GM21576 (cell line): ENCODE measurements at regions not wholly inside any gene's neighbourhood (a gene's known extent, or its start where the extent isn't known, plus 50 kb on each side); places are given as distances from the start of the nearest gene placed in this dataset.

ENCODE experiments used
- ATAC-seq: cut with Tn5 transposase; IDR thresholded peaks from one replicate; pipeline ENCODE4 v1.9.1; 2021; ENCODE audit warnings: mild to moderate bottlenecking, moderate library complexity; ENCODE audit not compliant: unreplicated experiment

DNA sequence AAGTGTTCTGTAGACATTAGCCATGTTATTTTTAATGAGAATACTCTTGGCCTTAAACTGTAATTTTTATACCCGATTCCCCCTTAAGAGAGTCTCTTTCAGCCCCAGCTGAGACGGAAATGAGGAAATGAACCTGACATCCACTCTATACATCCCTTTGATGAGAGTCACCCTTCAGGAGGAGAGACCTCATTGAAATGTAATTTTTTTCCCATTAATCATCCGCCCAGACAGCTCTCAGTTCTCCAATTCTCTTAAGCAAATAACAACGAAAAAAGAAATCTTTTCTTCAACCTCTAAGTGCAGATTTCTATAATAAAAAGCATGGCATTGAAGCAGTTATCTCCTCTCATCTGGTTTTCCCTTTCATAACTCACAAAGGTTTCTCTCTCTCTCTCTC lies 243.8 kb upstream of the PMEPA1 start:
- no peak for ATAC-seq

DNA sequence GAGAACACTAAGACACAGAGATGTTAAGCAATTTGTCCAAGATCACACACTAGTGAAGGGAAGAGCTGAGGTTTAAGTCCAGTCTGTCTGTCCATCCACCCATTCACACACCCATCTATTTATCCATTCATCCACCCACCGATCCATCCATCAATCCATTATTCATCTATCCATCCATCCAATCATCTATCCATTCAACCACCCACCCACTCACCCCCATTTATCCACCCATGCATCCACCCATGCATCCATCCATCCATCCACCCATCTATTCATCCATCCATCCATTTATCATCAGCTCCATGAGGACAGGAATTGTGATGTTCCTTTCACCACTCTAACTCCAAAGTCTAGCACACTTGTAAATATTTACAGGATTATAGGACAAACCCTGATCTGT lies 242.3 kb upstream of the PMEPA1 start:
- ATAC-seq, result no peak

DNA sequence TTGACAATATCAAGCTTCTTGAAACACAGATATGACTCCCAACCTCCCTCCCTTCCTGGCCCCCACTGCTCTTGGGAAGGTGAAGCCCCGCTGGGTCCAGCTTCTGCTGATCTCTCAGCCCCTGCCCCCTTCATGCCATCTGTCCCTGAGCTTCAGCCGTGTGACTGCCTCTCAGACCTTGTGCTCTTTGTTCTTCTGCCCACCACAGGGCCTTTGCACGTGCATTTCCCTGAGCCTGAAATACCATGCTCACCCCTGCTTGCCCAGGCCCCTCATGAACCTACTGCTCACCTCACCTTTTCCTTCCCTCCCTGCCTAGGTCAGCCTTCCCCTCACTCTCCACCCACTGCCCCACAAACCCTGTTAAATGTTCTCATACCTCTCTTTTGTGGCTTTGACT lies 241.7 kb upstream of the PMEPA1 start:
- ATAC-seq, result no peak

DNA sequence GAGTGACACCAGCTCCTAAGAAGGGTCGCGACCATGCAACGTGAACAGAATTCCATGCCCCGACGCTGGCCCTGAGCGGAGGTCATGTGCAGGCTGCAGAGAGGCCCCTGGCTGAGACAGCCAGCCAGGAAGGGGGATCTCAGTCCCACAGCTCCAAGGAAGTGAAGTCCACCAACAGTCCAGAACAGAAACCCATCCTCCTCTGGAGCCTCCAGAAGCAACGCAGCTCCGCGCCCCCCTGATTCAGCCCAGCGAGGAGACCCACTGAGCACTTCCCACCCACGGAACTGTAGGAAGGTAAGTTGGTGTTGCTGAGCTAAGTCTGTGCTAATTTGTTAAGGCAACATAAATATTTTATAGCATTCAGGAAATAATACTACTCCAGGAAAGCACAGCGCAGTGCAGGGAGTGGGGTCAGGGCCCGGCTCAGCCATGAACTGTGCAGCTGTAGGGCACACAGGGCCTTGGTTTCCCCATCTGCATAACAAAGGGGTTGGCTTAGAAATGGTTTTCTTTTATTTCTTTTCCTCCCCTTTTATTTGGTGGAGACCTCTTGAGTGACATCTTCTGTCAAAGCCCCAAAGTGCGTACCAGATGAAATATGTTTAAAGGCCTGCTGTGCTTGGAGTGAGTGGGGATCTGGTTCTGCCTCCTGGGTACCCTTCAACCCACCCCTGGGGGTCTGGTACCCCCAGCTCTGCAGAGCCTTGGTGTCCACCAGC lies 241.1 kb upstream of the PMEPA1 start:
- ATAC-seq, result no peak

DNA sequence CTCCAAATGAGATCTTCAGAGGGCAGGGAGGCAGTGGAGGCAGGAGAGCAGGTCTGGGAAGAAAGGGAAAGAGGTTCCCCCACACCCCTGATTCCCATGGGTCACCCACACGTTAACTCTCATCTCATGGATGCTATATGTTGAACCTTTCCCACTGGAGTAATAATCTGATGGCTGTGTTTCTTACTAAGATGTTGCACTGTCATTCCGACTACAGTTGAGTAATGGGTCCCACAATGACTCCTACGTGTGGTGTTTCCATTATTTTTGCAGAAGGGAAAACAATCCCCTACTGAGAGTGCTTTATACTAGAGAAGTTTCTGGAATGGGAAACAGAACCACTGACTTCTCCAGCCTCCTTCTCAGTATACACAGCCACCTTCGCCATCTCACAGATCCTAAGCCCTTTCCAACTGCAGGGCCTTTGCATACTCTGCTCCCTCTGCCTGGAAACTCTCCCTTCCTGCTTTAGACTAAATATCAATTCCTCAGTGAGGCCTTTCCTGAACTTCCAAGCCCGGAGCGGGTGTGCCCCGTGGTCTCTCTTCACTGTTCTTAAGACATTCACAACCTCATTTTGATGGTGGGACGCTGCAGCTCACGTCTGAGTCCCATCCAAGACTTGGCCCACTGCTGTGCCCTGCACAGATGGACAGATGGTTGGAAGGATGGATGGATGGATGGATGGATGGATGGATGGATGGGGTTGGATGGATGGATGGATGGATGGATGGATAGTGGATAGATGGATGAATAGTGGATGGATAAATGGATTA lies 238.6 kb upstream of the PMEPA1 start:
- ATAC-seq, result no peak

DNA sequence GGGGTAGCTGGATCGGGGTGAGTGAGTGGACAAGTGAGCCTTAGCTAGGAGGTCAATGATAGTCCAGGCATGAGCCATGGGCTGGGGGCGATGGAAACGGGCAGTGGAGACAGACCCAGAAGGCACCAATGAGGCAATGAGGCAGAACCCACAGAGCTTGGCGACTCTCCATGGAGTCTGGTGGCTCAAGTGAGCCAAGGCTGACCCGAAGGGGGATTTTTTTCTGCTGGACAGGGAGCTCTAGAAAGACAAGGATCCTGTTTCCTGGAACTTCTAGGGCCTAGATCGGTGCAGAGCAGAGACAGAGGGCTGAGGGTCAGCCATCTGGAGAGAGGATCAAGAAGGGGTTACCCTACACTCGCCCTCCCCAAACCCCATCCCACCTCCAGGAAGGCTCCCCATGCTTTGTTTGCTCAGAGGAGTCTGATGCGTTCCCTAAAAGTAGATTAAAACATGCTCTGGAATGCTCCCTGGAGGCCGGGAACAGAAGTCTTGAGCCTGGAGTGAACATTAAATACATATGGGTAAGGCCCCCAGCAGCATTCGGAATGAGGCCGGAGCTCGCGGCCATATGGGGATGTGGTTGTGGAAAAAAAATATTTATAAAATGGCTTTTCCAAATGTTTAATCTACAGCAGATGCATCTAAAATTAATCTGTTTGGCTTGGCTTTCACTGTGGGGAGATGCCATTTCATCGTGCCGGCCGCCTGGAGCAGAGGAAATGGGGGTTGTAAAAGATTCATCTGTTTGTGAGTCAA lies 237.8 kb upstream of the PMEPA1 start:
- no peak for ATAC-seq

DNA sequence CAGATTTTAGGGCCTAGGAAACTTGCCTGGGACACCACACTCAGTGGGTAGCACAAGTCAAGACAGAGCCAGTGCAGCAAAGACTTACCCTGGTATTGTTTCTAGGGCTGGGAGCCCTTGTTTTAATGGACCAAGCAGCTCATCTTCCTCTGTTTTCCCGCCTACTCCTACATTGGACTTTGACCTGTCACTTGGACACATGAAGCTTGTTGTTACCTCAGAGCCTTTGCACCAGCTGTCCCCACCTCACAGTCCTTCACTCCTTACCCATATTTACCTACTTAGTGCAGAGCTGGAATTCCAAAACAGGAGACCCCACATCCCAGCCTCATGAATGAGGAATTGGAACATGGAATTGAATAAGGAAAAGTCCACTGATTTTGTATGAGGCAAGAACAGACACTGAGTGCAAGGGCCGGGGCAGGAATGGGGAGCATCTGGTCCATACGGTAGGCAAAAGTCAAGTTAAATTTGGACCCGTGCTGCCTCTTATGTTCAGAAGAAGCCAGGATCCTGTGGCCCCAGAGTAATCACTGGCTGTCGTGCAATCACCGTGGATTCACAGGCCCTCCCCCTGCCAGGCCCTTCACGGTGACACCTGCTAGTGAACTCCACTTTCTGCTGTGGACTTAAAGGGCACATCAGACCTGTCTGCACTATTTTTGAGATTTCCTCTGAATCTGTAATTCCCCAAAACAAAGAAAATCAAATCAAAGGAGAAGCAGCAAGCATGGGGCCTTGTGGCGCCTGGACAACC lies 236.9 kb upstream of the PMEPA1 start:
- no peak for ATAC-seq

DNA sequence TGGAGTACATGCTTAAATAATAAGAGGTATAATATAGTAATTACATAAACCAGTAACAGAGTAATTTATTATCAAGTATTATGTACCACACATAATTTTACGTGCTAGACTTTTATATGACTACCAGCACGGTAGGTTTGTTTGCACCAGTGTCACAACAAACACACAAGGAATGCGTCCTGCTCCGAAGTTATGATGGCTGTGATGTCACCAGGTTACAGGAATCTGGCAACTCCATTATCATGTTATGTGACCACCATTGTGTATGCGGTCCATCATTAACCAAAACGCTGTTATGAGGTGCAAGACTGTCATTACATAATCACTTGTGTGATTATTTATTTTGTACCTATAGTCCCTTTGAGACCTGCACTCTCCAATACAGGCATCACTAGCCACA lies 235.2 kb upstream of the PMEPA1 start:
- ATAC-seq, result no peak

DNA sequence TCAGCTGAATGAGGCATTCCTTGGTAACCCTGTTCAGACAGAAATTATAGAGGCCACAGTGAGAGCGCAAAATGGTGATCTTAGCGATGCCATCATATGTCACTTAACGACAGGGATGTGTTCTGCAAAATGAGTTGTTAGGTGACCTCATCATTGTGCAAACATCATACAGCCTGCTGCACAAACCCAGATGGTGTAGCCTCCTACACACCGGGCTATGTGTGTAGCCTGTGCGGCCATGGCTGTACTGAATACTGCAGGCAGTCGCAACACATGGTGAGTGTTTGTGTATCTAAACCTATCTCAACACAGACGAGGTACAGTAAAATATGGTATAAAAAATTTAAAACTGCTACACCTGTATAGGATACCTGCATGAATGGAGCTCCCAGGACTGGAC lies 234.1 kb upstream of the PMEPA1 start:
- ATAC-seq, result no peak

DNA sequence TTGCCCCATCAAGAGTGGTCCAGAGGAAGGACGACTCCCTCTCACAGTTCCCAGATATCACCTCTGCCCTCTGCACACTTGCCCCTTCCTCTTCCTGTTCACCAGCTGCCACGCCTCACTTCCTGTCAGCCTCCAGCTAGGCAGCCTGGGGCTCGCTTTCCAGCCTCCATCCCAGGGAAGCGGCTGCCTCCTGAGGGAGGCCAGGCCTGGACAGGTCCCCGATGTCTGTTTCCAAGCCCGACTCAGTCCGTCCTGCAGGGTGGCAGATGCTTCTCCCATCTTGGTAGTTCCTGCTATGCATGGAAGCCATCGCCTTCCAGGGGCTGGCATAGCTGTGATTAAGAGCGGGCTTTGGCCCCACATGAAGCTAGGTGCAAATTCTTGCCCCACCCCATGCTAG lies 233.5 kb upstream of the PMEPA1 start:
- no peak for ATAC-seq

DNA sequence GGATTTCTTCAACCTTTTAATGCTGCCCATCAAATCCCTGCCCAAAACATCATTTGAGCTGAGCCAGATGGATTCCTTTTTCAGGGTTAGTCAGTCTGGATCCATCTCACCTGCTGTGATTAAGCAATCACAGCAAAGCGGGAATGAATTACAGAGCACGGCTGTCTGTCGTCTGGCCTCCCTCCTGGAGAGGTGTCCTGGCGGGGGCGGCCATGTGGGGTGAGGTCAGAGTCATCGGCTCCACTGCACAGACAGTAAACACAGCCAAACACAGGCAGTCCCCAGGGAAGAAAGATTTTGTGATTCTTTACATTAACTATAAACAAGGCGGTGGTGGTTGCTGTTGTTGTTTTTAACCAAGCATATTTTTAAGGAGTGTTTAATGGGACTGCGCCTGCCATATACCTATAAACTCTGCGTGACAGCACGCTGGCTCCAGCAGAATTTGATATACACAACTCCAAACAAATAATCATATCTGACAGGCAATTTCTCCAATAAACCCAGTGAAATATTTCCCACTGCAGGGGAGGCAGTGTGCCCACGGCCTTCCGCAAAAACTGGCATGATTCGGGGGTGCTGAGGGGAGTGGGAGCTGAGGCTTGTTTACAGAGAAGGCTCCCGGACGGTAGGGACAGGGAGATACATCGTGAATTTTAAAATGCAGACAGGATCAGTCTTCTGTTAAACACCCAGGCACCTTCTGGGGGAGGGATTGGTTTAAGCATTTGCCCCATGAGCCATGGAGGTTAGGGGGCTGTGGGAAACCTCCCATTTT lies 232.0 kb upstream of the PMEPA1 start:
- no peak for ATAC-seq

DNA sequence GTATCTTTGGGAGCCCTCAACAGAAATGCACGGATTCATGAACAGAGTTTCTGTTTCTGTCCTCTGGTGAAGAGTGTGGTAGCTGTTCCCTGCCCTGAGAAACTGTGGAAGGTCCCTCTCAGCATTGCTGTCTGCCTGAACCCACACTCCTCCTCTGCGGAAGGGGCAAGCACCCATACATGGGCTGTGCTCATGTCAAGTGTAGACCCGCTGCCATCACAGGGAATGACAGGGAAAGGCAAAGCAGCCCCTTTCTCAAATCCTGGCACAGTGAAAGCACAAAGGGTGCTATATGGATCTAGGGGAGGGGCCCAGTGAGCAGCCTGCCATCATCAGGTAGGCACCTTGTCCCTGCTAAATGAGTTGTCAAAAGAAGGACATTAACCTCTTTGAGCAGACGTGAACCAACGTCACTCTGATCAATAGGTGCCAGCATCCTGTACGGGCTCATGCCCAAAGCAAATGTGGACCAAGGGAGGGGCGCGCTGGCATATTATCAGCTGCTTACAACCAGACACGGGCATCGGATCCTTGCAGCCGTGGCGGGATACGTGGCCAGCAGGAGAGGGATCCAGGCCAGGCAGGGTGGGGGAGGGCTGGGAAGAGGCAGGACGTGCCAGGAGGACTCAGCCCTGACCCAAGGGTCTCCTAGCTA lies 231.2 kb upstream of the PMEPA1 start:
- ATAC-seq, result no peak

DNA sequence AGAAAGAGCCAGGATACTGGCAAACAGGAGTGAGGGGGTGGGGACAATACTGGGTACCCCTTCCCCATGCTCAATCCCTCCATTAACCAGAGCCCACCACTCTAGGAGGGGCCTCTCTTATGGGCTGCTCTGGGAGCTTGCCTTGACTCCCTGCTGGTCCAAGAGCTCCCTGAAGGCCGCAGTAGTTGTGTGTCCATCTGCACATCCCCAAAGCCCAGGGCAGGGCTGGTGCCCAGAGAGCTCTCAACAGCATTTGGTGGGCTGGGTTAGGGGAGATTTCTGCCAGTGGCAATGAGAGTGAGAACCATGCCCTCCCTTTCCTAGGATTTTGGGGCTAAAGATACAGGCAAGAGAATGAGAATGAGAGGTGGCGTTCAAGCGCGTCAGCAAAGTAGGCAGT lies 230.6 kb upstream of the PMEPA1 start:
- ATAC-seq, result no peak

DNA sequence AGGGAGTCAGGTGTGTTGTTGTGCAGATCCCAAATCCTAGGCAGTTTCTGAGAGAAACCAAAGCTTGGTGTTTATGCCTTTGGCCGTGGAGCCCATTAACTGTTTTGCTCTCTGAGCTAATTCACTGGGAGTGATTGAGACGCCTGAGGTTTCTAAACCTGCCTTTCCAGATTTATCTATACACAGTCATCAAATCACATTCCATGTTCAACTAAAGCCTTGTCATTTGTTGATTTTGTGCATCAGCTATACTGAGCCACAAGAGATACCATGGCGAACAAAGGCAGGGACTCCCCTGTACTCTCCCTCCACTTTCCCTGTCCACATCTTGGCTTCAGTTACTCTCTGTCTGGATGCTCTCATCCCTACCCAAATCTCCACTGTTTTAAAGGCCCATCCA lies 229.7 kb upstream of the PMEPA1 start:
- no peak for ATAC-seq

DNA sequence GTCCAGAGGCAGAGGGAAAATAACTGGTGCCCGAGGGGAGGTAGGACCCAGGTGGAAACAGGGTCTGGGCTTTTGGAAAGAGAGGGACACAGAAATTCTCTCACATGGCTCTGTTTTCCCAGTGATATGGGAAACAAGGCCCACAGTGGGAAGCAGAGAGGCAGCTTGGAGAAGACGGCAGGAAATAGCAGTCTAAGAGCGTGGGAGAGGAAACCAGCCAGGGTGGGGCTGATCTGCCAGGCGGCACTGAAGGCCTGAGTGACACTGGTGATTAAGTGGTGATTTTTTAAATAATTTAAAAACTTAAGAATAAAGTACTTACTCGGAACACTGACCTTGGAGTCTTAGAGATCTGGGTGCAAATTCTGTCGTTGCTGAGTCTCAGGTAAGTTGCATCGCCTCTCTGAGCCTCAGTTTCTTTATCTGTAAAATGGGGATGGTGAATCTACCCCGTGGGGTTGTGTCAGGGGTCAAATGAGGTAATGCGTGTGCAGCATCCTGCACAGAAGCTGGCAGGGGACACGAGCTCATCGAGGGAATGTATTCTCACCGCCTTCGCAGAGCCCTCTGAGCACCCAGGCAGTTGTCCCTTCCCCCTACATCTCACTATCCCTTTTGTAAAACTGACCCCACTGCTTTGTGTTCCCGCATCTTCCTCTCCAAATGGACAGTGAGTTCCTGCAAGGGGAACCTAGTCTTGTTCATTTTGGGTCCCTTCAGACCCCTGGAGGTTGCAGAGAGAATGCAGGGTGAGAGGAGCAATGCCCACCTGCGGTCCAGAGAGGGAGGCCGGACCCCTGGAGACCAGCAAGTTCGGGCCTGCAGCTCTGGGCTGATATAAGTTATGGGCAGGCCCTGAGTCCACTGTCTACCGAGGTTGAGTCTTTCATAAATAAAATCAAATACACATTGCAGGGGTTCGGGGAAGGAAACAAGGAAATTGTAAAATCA lies 228.6 kb upstream of the PMEPA1 start:
- ATAC-seq, result no peak

DNA sequence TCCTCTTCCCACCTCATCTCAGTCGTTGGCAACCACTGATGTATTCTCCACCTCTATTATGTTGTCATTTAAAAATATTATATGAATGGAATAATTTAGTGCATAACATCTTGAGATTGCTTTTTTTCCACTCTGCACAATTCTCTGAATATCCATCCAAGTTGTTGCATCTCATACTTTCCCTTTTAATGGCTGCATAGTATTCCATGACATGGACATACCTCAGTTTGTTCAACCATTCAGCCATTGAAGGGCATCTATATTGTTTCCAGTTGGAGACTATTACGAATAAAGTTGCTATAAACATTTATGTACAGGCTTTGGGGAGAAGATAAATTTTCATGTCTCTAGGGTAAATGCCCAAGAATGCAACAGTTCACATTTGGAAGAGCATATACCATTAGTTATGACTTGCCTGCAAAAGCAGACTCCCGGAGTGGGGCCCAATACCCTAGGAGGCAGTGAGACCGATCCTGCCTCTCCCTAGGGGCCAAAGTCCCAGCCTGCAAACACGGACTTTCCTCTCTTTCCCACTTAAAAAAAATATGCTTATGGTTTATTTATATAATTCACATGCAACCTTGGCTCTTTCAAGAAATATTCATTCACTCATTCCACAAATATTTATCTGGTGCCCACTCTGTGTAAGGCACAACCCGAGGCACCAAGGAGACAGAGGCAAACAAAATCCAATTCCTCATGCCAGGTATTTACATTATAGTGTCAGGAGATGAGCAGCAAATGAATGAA lies 227.0 kb upstream of the PMEPA1 start:
- ATAC-seq, result no peak

DNA sequence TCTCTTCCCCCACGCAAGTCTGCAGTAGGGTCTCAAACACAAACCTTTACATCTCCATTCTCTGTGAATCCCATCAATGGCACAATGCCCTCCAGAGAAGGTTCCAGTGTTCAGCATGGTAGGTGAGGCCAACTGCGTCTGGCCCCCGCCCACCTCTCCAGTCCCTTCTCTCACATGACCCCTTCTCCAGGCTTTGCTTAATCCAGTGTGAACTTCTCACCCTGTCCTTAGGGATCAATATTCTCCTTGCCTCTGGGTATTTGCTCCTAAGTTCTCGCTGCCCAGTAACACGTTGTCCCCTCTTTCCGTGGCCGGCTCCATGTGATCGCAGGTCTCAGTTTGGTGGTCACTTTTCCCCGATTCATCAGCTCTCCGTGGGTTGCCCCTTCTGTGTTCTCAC lies 225.1 kb upstream of the PMEPA1 start:
- ATAC-seq, result no peak
